ENCODE measurements at regions not wholly inside any gene's neighbourhood (a gene's known extent, or its start where the extent isn't known, plus 50 kb on each side); places are given as distances from the start of the nearest gene placed in this dataset.

DNA sequence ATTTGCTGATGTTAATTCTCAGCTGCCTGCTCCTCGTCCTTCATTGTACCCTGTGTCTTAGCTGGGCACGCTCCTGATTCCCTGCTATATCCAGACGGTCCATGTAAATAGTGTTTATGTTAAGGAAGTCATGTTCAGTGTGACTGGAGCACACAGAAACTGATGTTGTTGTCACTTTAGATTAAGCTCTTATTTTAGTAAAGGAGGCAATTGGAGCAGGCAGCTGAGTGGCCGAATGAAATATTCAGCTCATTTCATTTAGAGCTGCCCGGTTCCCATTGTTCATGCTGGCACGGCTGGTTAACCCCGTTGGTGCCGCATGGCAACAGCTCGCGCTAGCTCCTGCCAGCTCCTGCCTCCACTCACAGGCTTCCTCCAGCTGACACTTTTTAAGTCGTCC lies 446.8 kb upstream of the SOX5 start:
- intact Hi-C loops (cut with micrococcal nuclease) (no loop called here), dilution Hi-C loops (cut with MboI; ENCODE audit: extremely low pct_ligation_motif_present, low sequenced_read_pairs) (no loop called here)
- Histone ChIP-seq H3K36me3 (ENCODE audit: control insufficient read depth in 2 of 2, extremely low read depth in 1 of 2, insufficient read depth in 2 of 2, low read length in 2 of 2) (no peaks in the 10 kb centered on the region), H3K9me1 (replicated peaks; ENCODE audit: control insufficient read depth, extremely low read depth, insufficient read depth, low read length) (no peaks in the 10 kb centered on the region), H3K27ac (ENCODE audit: insufficient read depth, low read depth, low read length) (no peak overlapping the region), H3K9me3 (replicated peaks; ENCODE audit: control insufficient read depth, insufficient read depth, low read length) (no peaks in the 10 kb centered on the region), H3K27me3 (ENCODE audit: control insufficient read depth in 2 of 2, insufficient read depth in 2 of 2, low read length in 2 of 2) (no peaks in the 10 kb centered on the region), H3K9ac (replicated peaks; ENCODE audit: extremely low read depth, insufficient read depth, low read length) (no peak overlapping the region), H3K4me2 (ENCODE audit: insufficient read depth, low read length) (no peak overlapping the region), H3K4me3 (replicated peaks in 1 of 3; ENCODE audit: insufficient read depth in 1 of 3, low read depth in 1 of 3, low read length in 3 of 3) (no peak overlapping the region), H3K4me1 (ENCODE audit: control insufficient read depth, extremely low read depth, insufficient read depth, low read length) (no peaks in the 10 kb centered on the region), H3K79me2 (ENCODE audit: control insufficient read depth, insufficient read depth, low read length) (no peaks in the 10 kb centered on the region), H2AFZ (ENCODE audit: low read depth, low read length) (no peak overlapping the region), H4K20me1 (replicated peaks; ENCODE audit: control insufficient read depth, extremely low read depth, insufficient read depth, low read length) (no peaks in the 10 kb centered on the region)
- FAIRE-seq: no peak
- BruUV-seq (replicated peaks): no TSS peak
- ChIA-PET CTCF (interaction anchor here (1.2 kb wide), 1 partner anchor 127 kb away, joined by 3 read pairs; no protein-coding TSS in a partner anchor), POLR2A (no interaction called here)
- DNase-seq (ENCODE audit: low read depth, low spot score): no peak
- TF ChIP-seq FOS (IDR thresholded peaks at IDR 0.05; ENCODE audit: borderline replicate concordance, insufficient read depth, low read length): no peak
- TF ChIP-seq GATA2 (IDR thresholded peaks at IDR 0.05; ENCODE audit: insufficient read depth, insufficient read length, low read depth, low read length): no peak
- TF ChIP-seq EZH2 (IDR thresholded peaks at IDR 0.05; ENCODE audit: borderline replicate concordance, low read depth, low read length, severe bottlenecking): no peak
- TF ChIP-seq MAX (IDR thresholded peaks at IDR 0.05; ENCODE audit: insufficient read depth, insufficient read length): no peak
- TF ChIP-seq, protein P1, sequence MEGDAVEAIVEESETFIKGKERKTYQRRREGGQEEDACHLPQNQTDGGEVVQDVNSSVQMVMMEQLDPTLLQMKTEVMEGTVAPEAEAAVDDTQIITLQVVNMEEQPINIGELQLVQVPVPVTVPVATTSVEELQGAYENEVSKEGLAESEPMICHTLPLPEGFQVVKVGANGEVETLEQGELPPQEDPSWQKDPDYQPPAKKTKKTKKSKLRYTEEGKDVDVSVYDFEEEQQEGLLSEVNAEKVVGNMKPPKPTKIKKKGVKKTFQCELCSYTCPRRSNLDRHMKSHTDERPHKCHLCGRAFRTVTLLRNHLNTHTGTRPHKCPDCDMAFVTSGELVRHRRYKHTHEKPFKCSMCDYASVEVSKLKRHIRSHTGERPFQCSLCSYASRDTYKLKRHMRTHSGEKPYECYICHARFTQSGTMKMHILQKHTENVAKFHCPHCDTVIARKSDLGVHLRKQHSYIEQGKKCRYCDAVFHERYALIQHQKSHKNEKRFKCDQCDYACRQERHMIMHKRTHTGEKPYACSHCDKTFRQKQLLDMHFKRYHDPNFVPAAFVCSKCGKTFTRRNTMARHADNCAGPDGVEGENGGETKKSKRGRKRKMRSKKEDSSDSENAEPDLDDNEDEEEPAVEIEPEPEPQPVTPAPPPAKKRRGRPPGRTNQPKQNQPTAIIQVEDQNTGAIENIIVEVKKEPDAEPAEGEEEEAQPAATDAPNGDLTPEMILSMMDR (IDR thresholded peaks at IDR 0.05; ENCODE audit: extremely low read depth in 1 of 2, insufficient read depth in 1 of 2, low read depth in 1 of 2, low read length in 2 of 2): no peak
- TF ChIP-seq MYC (IDR thresholded peaks at IDR 0.05; ENCODE audit: low read depth, low read length): no peak
- TF ChIP-seq POLR2A (IDR thresholded peaks at IDR 0.05; ENCODE audit: low read depth, low read length): no peak
- no peak for TF ChIP-seq JUN (IDR thresholded peaks at IDR 0.05; ENCODE audit: borderline replicate concordance, insufficient read depth, insufficient read length, low read depth)
